ENCODE measurements at regions not wholly inside any gene's neighbourhood (a gene's known extent, or its start where the extent isn't known, plus 50 kb on each side); places are given as distances from the start of the nearest gene placed in this dataset.
"Not testable (repeated sequence)": the region's sequence is repeated elsewhere in the genome, so short reads cannot be mapped to it uniquely, and the experiment has no call there.

- DNase-seq (ENCODE audit: low spot score): no peak
Observed at GRCh38 chr5:90285581-90285980, 124.0 kb downstream of the CETN3 start.

GRCh38 chr5:90284375-90284774 lies 125.2 kb downstream of the CETN3 start:
- DNase-seq (ENCODE audit: low spot score): no peak

GRCh38 chr5:90279091-90279490 lies 130.5 kb downstream of the CETN3 start:
- no peak for DNase-seq (ENCODE audit: low spot score)

- no peak for DNase-seq (ENCODE audit: low spot score)
Observed at GRCh38 chr5:90274216-90274615, 135.3 kb downstream of the CETN3 start.

GRCh38 chr5:90267646-90268045 lies 141.9 kb downstream of the CETN3 start:
- DNase-seq (ENCODE audit: low spot score): no peak

- DNase-seq (ENCODE audit: low spot score): no peak
Observed at GRCh38 chr5:90265545-90265857, 144.1 kb downstream of the CETN3 start.

GRCh38 chr5:90264689-90265544 lies 144.6 kb downstream of the CETN3 start:
- peak; percentile 46 for DNase-seq (ENCODE audit: low spot score)

- DNase-seq (ENCODE audit: low spot score): no peak
Observed at GRCh38 chr5:90263102-90263820, 146.3 kb downstream of the CETN3 start.

GRCh38 chr5:90251447-90251846 lies 158.1 kb downstream of the CETN3 start:
- DNase-seq (ENCODE audit: low spot score): no peak

GRCh38 chr5:90248640-90249039 lies 160.9 kb downstream of the CETN3 start:
- no peak for DNase-seq (ENCODE audit: low spot score)

GRCh38 chr5:90243848-90244247 lies 165.7 kb downstream of the CETN3 start:
- DNase-seq (ENCODE audit: low spot score): not testable (repeated sequence)

GRCh38 chr5:90233476-90233875 lies 176.1 kb downstream of the CETN3 start:
- DNase-seq (ENCODE audit: low spot score): no peak

GRCh38 chr5:90231688-90232087 lies 177.9 kb downstream of the CETN3 start:
- DNase-seq (ENCODE audit: low spot score): no peak

GRCh38 chr5:90227683-90228082 lies 181.9 kb downstream of the CETN3 start:
- DNase-seq (ENCODE audit: low spot score): no peak

- no peak for DNase-seq (ENCODE audit: low spot score)
Observed at GRCh38 chr5:90226433-90227099, 183.0 kb downstream of the CETN3 start.

- DNase-seq (ENCODE audit: low spot score): no peak
Observed at GRCh38 chr5:90224342-90224741, 185.2 kb downstream of the CETN3 start.

GRCh38 chr5:90223756-90224155 lies 185.8 kb downstream of the CETN3 start:
- no peak for DNase-seq (ENCODE audit: low spot score)

GRCh38 chr5:90221951-90222350 lies 187.6 kb downstream of the CETN3 start:
- no peak for DNase-seq (ENCODE audit: low spot score)

- no peak for DNase-seq (ENCODE audit: low spot score)
Observed at GRCh38 chr5:90220554-90220953, 189.0 kb downstream of the CETN3 start.

- DNase-seq (ENCODE audit: low spot score): no peak
Observed at GRCh38 chr5:90214991-90215390, 194.6 kb downstream of the CETN3 start.

- not testable (repeated sequence) for DNase-seq (ENCODE audit: low spot score)
Observed at GRCh38 chr5:90208323-90208722, 201.2 kb downstream of the CETN3 start.

GRCh38 chr5:90201923-90202322 lies 207.6 kb downstream of the CETN3 start:
- DNase-seq (ENCODE audit: low spot score): no peak
